ENCODE measurements at regions not wholly inside any gene's neighbourhood (a gene's known extent, or its start where the extent isn't known, plus 50 kb on each side); places are given as distances from the start of the nearest gene placed in this dataset.

- no peak for DNase-seq
These were observed 537.9 kb downstream of the CD83 start for GRCh38 chr6:14655201-14656061.

- no peak for DNase-seq
These were observed 538.5 kb downstream of the CD83 start for GRCh38 chr6:14656078-14656521.

- no peak for DNase-seq
These were observed 539.1 kb downstream of the CD83 start for GRCh38 chr6:14656649-14657048.

- no peak for DNase-seq
These were observed 540.5 kb downstream of the CD83 start for GRCh38 chr6:14658030-14658429.

GRCh38 chr6:14658886-14659561 is 541.5 kb downstream of the CD83 start:
- no peak for DNase-seq

- DNase-seq = no peak
These were observed 542.3 kb downstream of the CD83 start for GRCh38 chr6:14659841-14660240.

- no peak for DNase-seq
These were observed 543.4 kb downstream of the CD83 start for GRCh38 chr6:14660806-14661579.

- DNase-seq = no peak
These were observed 544.1 kb downstream of the CD83 start for GRCh38 chr6:14661691-14662090.

GRCh38 chr6:14664112-14664601 is 546.6 kb downstream of the CD83 start:
- no peak for DNase-seq

- DNase-seq = peak; percentile 6
These were observed 547.2 kb downstream of the CD83 start for GRCh38 chr6:14664621-14665315.

- DNase-seq = no peak
These were observed 548.5 kb downstream of the CD83 start for GRCh38 chr6:14665827-14666724.

GRCh38 chr6:14670806-14671205 is 553.2 kb downstream of the CD83 start:
- no peak for DNase-seq

GRCh38 chr6:14671261-14671681 is 553.7 kb downstream of the CD83 start:
- DNase-seq = no peak

GRCh38 chr6:14671937-14672336 is 554.4 kb downstream of the CD83 start:
- DNase-seq = no peak

GRCh38 chr6:14673201-14673600 is 555.6 kb downstream of the CD83 start:
- DNase-seq = no peak

GRCh38 chr6:14674458-14674857 is 556.9 kb downstream of the CD83 start:
- DNase-seq = no peak

- DNase-seq = no peak
These were observed 557.5 kb downstream of the CD83 start for GRCh38 chr6:14674867-14675648.

GRCh38 chr6:14676064-14676463 is 558.5 kb downstream of the CD83 start:
- DNase-seq = no peak

GRCh38 chr6:14676977-14677781 is 559.6 kb downstream of the CD83 start:
- no peak for DNase-seq
